Upper lobe of left lung (tissue), 6 donors: ENCODE measurements at regions not wholly inside any gene's neighbourhood (a gene's known extent, or its start where the extent isn't known, plus 50 kb on each side); places are given as distances from the start of the nearest gene placed in this dataset.

Experiments
- ATAC-seq, 2 donors: fragments of 200-7000 bp; cut with Tn5 transposase; one replicate each; pipeline ENCODE4 v1.9.1; 2022; ENCODE audit warnings: mild to moderate bottlenecking in 2 of 2, moderate library complexity in 2 of 2; ENCODE audit not compliant: low FRiP score in 2 of 2
- DNase-seq, 2 donors: peaks; one replicate each; pipeline ENCODE4 v3.0.0-alpha.2; 2019 to 2020
- H3K27ac ChIP-seq, 4 donors: fragments of 200-600 bp; sonication (generic); one replicate each; pipeline ENCODE4 v1.5.1; 2016 to 2019
- H3K27me3 ChIP-seq, 4 donors: fragments of 200-600 bp; sonication (generic); one replicate each; pipeline ENCODE4 v1.5.1; 2017 to 2019
- H3K36me3 ChIP-seq, 4 donors: fragments of 200-600 bp; sonication (generic); one replicate each; pipeline ENCODE4 v1.5.1; 2016 to 2019
- H3K4me1 ChIP-seq, 4 donors: fragments of 200-600 bp; sonication (generic); one replicate each; pipeline ENCODE4 v1.5.1; 2018 to 2019
- H3K4me3 ChIP-seq, 4 donors: fragments of 200-600 bp; sonication (generic); one replicate each; pipeline ENCODE4 v1.5.1; 2017 to 2019; ENCODE audit warnings: mild to moderate bottlenecking in 2 of 4, moderate library complexity in 1 of 4
- H3K9me3 ChIP-seq, 4 donors: fragments of 200-600 bp; sonication (generic); one replicate each; pipeline ENCODE4 v1.5.1; 2018 to 2019
- CTCF ChIP-seq, 6 experiments: fragments of 450-650 bp in 4 of 6; fragments of 200-600 bp in 2 of 6; sonication (generic) in 2 of 6; IDR thresholded peaks; one replicate each; pipeline ENCODE4 v1.5.1; 2016 to 2019; ENCODE audit warnings: antibody characterized with exemption in 6 of 6
- EP300 ChIP-seq, 4 donors: sonication (generic); formaldehyde crosslinking; IDR thresholded peaks; one replicate each; pipeline ENCODE4 v1.5.1; 2017; ENCODE audit warnings: antibody characterized with exemption in 4 of 4, control low read depth in 2 of 4
- POLR2A ChIP-seq, 4 donors: fragments of 450-650 bp; IDR thresholded peaks; one replicate each; pipeline ENCODE4 v1.5.1; 2016 to 2017; ENCODE audit warnings: antibody characterized with exemption in 4 of 4, mild to moderate bottlenecking in 2 of 4
- POLR2AphosphoS5 ChIP-seq, 2 donors: sonication (generic); formaldehyde crosslinking; IDR thresholded peaks; one replicate each; pipeline ENCODE4 v1.5.1; 2017; ENCODE audit warnings: antibody characterized with exemption in 2 of 2
- WGBS, 2 donors: methylation state at CpG; one replicate each; pipeline ENCODE4 v1.1.5; 2017 to 2018; 5-methylcytosine and 5-hydroxymethylcytosine counted together
- donor health status: DM: no; HTN: no; CAD: no; lungs with moderate emphysema.
- donor health status: DM: no; HTN: yes; CAD: no; lungs with severe emphysema.

- Histone ChIP-seq H3K4me3 (no peak overlapping the region), H3K27ac (no peak overlapping the region), H3K36me3 (no peaks in the 10 kb centered on the region), H3K27me3 (no peaks in the 10 kb centered on the region), H3K4me1 (no peaks in the 10 kb centered on the region), H3K9me3 (no peaks in the 10 kb centered on the region)
- WGBS, 2 donors = 67 to 85% methylated on average over 5 to 6 of the region's 6 CpGs
- ATAC-seq (no peak), DNase-seq (no peak)
- TF ChIP-seq CTCF (IDR thresholded peaks at IDR 0.05) = no peak
- TF ChIP-seq POLR2AphosphoS5 (IDR thresholded peaks at IDR 0.05) = no peak
- no peak for TF ChIP-seq EP300 (IDR thresholded peaks at IDR 0.05)
- TF ChIP-seq POLR2A (IDR thresholded peaks at IDR 0.05) = no peak
These were observed 435.5 kb downstream of the SLCO4C1 start for GRCh38 chr5:101860563-101860962.

- TF ChIP-seq POLR2AphosphoS5 (IDR thresholded peaks at IDR 0.05) = no peak
- TF ChIP-seq CTCF (IDR thresholded peaks at IDR 0.05) = no peak
- TF ChIP-seq POLR2A (IDR thresholded peaks at IDR 0.05) = no peak
- TF ChIP-seq EP300 (IDR thresholded peaks at IDR 0.05) = no peak
- DNase-seq (peak in 1 of 2 donors; percentile 50), ATAC-seq (no peak)
- Histone ChIP-seq H3K4me1 (no peaks in the 10 kb centered on the region), H3K9me3 (no peaks in the 10 kb centered on the region), H3K36me3 (no peaks in the 10 kb centered on the region), H3K27ac (no peak overlapping the region), H3K4me3 (no peak overlapping the region), H3K27me3 (no peaks in the 10 kb centered on the region)
- WGBS, 2 donors = 93 to 95% methylated on average over 8 of the region's 10 CpGs
These were observed 435.9 kb downstream of the SLCO4C1 start for GRCh38 chr5:101860145-101860544.

- TF ChIP-seq CTCF (IDR thresholded peaks at IDR 0.05) = no peak
- no peak for TF ChIP-seq POLR2AphosphoS5 (IDR thresholded peaks at IDR 0.05)
- TF ChIP-seq EP300 (IDR thresholded peaks at IDR 0.05) = no peak
- no peak for TF ChIP-seq POLR2A (IDR thresholded peaks at IDR 0.05)
- no peaks in the 10 kb centered on the region for H3K36me3 ChIP-seq
- H3K4me1 ChIP-seq = no peaks in the 10 kb centered on the region
- H3K27me3 ChIP-seq = no peaks in the 10 kb centered on the region
- ATAC-seq (no peak), DNase-seq (no peak)
- no peaks in the 10 kb centered on the region for H3K9me3 ChIP-seq
- no peak overlapping the region for H3K27ac ChIP-seq
- H3K4me3 ChIP-seq = no peak overlapping the region
These were observed 449.6 kb downstream of the SLCO4C1 start for GRCh38 chr5:101846496-101846895.

- no peak overlapping the region for H3K4me3 ChIP-seq
- TF ChIP-seq CTCF (IDR thresholded peaks at IDR 0.05) = no peak
- no peaks in the 10 kb centered on the region for H3K9me3 ChIP-seq
- no peak for DNase-seq
- ATAC-seq = no peak
- no peaks in the 10 kb centered on the region for H3K4me1 ChIP-seq
- H3K36me3 ChIP-seq = no peaks in the 10 kb centered on the region
- H3K27me3 ChIP-seq = no peaks in the 10 kb centered on the region
- H3K27ac ChIP-seq = no peak overlapping the region
- WGBS, 2 donors = 73 to 90% methylated on average over 1 of the region's 1 CpG
These were observed 453.0 kb downstream of the SLCO4C1 start for GRCh38 chr5:101843055-101843454.

- ATAC-seq (peak; percentile 26 to 42), DNase-seq (no peak)
- Histone ChIP-seq H3K4me1 (no peaks in the 10 kb centered on the region), H3K4me3 (no peak overlapping the region), H3K27me3 (no peaks in the 10 kb centered on the region), H3K9me3 (no peaks in the 10 kb centered on the region), H3K27ac (no peak overlapping the region), H3K36me3 (no peaks in the 10 kb centered on the region)
- WGBS, 2 donors = 38 to 54% methylated on average over 5 of the region's 5 CpGs
- TF ChIP-seq CTCF (IDR thresholded peaks at IDR 0.05) = no peak
- no peak for TF ChIP-seq POLR2AphosphoS5 (IDR thresholded peaks at IDR 0.05)
- no peak for TF ChIP-seq POLR2A (IDR thresholded peaks at IDR 0.05)
- no peak for TF ChIP-seq EP300 (IDR thresholded peaks at IDR 0.05)
These were observed 457.6 kb downstream of the SLCO4C1 start for GRCh38 chr5:101838435-101838834.
